Breast epithelium (tissue), 4 donors: ENCODE measurements at regions not wholly inside any gene's neighbourhood (a gene's known extent, or its start where the extent isn't known, plus 50 kb on each side); places are given as distances from the start of the nearest gene placed in this dataset.

Experiments used
- DNase-seq, 2 donors: peaks; one replicate each; pipeline ENCODE4 v3.0.0-alpha.2; 2019; ENCODE audit warnings: low spot score in 2 of 2
- H3K27ac ChIP-seq, 2 donors: fragments of 200-600 bp; sonication (generic) in 1 of 2; one replicate each; pipeline ENCODE4 v1.5.1; 2016 to 2019; ENCODE audit warnings: mild to moderate bottlenecking in 1 of 2
- H3K27me3 ChIP-seq, 2 donors: fragments of 200-600 bp; sonication (generic) in 1 of 2; one replicate each; pipeline versions ENCODE4 v1.5.1 to v1.6.0; 2017 to 2019; ENCODE audit warnings: control low read depth in 1 of 2, mild to moderate bottlenecking in 1 of 2
- H3K36me3 ChIP-seq: fragments of 200-600 bp; one replicate; pipeline ENCODE4 v1.5.1; 2019
- H3K4me1 ChIP-seq, 2 donors: fragments of 200-600 bp; sonication (generic); one replicate each; pipeline ENCODE4 v1.5.1; 2016 to 2019; ENCODE audit warnings: control low read depth in 1 of 2
- H3K4me3 ChIP-seq, 3 donors: fragments of 200-600 bp; sonication (generic); 1 replicate in 2 of 3; 2 replicates in 1 of 3; pipeline ENCODE4 v1.5.1; 2016 to 2019; ENCODE audit warnings: mild to moderate bottlenecking in 3 of 3, moderate library complexity in 2 of 3
- H3K9me3 ChIP-seq, 2 donors: fragments of 200-600 bp; sonication (generic) in 1 of 2; one replicate each; pipeline ENCODE4 v1.5.1; 2016 to 2019; ENCODE audit warnings: control low read depth in 1 of 2
- POLR2A ChIP-seq: fragments of 450-650 bp; IDR thresholded peaks from one replicate; pipeline ENCODE4 v1.6.1; 2016; ENCODE audit warnings: antibody characterized with exemption, mild to moderate bottlenecking, moderate library complexity
- POLR2AphosphoS5 ChIP-seq, 3 donors: sonication (generic); formaldehyde crosslinking; IDR thresholded peaks; one replicate each; pipeline ENCODE4 v1.6.1; 2017; ENCODE audit warnings: antibody characterized with exemption in 3 of 3
- intact Hi-C: fragments of 100-400 bp; cut with DNase I; formaldehyde crosslinking; loops from one replicate; pipeline ENCODE4 v1.15.1; 2023; ENCODE audit warnings: low total_unique reads
- TF ChIP-seq, protein P1 (sequence below), 3 donors: fragments of 450-650 bp; IDR thresholded peaks; one replicate each; pipeline ENCODE4 v1.5.1; 2016 to 2017; ENCODE audit warnings: antibody characterized with exemption in 3 of 3, mild to moderate bottlenecking in 3 of 3, moderate library complexity in 3 of 3

- no peak overlapping the region for H3K4me3 ChIP-seq
- no peaks in the 10 kb centered on the region for H3K36me3 ChIP-seq
- H3K4me1 ChIP-seq: no peaks in the 10 kb centered on the region
- no peaks in the 10 kb centered on the region for H3K9me3 ChIP-seq
- TF ChIP-seq POLR2A: no peak
- TF ChIP-seq POLR2AphosphoS5 (IDR thresholded peaks at IDR 0.05): no peak
- TF ChIP-seq, protein P1, sequence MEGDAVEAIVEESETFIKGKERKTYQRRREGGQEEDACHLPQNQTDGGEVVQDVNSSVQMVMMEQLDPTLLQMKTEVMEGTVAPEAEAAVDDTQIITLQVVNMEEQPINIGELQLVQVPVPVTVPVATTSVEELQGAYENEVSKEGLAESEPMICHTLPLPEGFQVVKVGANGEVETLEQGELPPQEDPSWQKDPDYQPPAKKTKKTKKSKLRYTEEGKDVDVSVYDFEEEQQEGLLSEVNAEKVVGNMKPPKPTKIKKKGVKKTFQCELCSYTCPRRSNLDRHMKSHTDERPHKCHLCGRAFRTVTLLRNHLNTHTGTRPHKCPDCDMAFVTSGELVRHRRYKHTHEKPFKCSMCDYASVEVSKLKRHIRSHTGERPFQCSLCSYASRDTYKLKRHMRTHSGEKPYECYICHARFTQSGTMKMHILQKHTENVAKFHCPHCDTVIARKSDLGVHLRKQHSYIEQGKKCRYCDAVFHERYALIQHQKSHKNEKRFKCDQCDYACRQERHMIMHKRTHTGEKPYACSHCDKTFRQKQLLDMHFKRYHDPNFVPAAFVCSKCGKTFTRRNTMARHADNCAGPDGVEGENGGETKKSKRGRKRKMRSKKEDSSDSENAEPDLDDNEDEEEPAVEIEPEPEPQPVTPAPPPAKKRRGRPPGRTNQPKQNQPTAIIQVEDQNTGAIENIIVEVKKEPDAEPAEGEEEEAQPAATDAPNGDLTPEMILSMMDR (IDR thresholded peaks at IDR 0.05): no peak
- DNase-seq: no peak
- intact Hi-C loops: no loop called here
- H3K27me3 ChIP-seq: no peaks in the 10 kb centered on the region
- no peak overlapping the region for H3K27ac ChIP-seq
These were observed 92.4 kb upstream of the WDR17 start for GRCh38 chr4:175973027-175973923.

- intact Hi-C loops: no loop called here
- Histone ChIP-seq H3K27me3 (no peaks in the 10 kb centered on the region), H3K4me1 (no peaks in the 10 kb centered on the region), H3K4me3 (no peak overlapping the region), H3K9me3 (no peaks in the 10 kb centered on the region), H3K36me3 (no peaks in the 10 kb centered on the region), H3K27ac (no peak overlapping the region)
- no peak for DNase-seq
- TF ChIP-seq, protein P1 (IDR thresholded peaks at IDR 0.05): no peak
- TF ChIP-seq POLR2AphosphoS5 (IDR thresholded peaks at IDR 0.05): no peak
- no peak for TF ChIP-seq POLR2A
These were observed 82.0 kb upstream of the WDR17 start for GRCh38 chr4:175983636-175984035.

GRCh38 chr4:175986668-175987067 lies 79.0 kb upstream of the WDR17 start:
- Histone ChIP-seq H3K27me3 (no peaks in the 10 kb centered on the region), H3K4me3 (no peak overlapping the region), H3K27ac (no peak overlapping the region), H3K4me1 (no peaks in the 10 kb centered on the region), H3K9me3 (no peaks in the 10 kb centered on the region), H3K36me3 (no peaks in the 10 kb centered on the region)
- TF ChIP-seq, protein P1 (IDR thresholded peaks at IDR 0.05): no peak
- TF ChIP-seq POLR2A (no peak), POLR2AphosphoS5 (IDR thresholded peaks at IDR 0.05) (no peak)
- no peak for DNase-seq
- intact Hi-C loops: no loop called here

DNA sequence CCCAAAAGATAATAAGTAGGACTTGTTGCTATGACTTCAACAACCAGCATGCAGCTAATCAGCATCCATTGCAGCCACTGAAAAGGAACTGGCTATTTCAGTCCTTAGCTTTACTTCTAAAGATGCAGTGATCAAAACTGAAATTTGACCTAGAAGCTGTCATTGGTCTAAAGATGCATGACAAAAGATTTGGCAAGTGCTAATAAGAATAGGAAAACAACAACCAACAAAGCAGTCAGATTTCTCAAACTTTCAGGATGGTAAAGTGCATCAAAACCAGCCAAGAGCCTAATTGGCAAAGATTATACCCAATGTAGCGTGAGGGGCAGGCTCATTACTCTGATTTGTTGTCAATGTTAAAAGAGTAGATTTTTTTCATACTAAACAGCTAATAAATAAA lies 77.1 kb upstream of the WDR17 start:
- H3K27me3 ChIP-seq: no peaks in the 10 kb centered on the region
- no peak overlapping the region for H3K4me3 ChIP-seq
- no peak for DNase-seq
- no peak for TF ChIP-seq POLR2A
- TF ChIP-seq, protein P1 (IDR thresholded peaks at IDR 0.05): no peak
- no peak for TF ChIP-seq POLR2AphosphoS5 (IDR thresholded peaks at IDR 0.05)
- H3K36me3 ChIP-seq: no peaks in the 10 kb centered on the region
- no peaks in the 10 kb centered on the region for H3K9me3 ChIP-seq
- intact Hi-C loops: no loop called here
- H3K27ac ChIP-seq: no peak overlapping the region
- no peaks in the 10 kb centered on the region for H3K4me1 ChIP-seq

DNA sequence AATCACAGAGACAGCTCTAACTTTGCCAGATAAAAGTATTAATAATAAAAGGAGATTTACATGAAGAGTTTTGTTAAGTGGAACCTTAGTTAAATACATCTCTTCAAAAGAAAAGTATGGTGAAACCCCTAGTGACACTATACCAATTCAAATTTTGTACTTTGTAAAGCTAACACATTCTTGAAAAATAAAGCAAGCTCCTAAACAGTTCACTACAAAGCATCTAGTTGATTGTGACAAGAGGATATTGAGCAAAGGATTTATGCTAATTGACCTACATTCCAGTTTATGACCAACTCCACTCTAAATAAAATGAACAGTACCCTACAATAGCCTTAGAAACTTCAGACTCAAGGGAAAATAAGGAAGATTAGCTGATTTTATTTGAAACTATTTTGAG lies 69.4 kb upstream of the WDR17 start:
- H3K36me3 ChIP-seq: no peaks in the 10 kb centered on the region
- H3K4me3 ChIP-seq: no peak overlapping the region
- H3K4me1 ChIP-seq: no peaks in the 10 kb centered on the region
- intact Hi-C loops: no loop called here
- H3K27ac ChIP-seq: no peak overlapping the region
- TF ChIP-seq, protein P1 (IDR thresholded peaks at IDR 0.05): no peak
- TF ChIP-seq POLR2A: no peak
- TF ChIP-seq POLR2AphosphoS5 (IDR thresholded peaks at IDR 0.05): no peak
- peaks cover 0 to 7% of the 10 kb centered on the region in 2 donors for H3K27me3 ChIP-seq
- no peak for DNase-seq
- no peaks in the 10 kb centered on the region for H3K9me3 ChIP-seq
